ENCODE measurements at regions not wholly inside any gene's neighbourhood (a gene's known extent, or its start where the extent isn't known, plus 50 kb on each side); places are given as distances from the start of the nearest gene placed in this dataset.

DNA sequence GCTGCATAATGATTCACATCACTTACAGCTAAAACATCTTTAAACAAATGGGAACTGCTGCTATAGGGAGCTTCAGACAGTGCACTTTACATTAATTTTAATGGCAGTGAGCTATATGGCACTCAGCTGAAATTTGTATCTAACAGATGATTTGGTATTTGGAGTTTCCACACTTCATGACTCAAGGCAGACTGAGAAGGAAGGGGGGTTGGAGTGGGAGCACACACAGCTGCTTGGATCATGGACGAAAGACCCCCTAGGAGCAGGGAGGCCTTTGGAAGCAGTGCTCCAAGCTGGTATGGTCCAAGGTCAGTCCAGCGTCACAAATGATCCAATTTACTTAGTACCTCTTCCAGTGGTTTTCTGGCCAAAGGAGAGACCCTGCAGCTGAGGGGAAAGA is 389.7 kb downstream of the FUT8 start:
- TF ChIP-seq, protein P1, sequence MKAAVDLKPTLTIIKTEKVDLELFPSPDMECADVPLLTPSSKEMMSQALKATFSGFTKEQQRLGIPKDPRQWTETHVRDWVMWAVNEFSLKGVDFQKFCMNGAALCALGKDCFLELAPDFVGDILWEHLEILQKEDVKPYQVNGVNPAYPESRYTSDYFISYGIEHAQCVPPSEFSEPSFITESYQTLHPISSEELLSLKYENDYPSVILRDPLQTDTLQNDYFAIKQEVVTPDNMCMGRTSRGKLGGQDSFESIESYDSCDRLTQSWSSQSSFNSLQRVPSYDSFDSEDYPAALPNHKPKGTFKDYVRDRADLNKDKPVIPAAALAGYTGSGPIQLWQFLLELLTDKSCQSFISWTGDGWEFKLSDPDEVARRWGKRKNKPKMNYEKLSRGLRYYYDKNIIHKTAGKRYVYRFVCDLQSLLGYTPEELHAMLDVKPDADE (IDR thresholded peaks at IDR 0.05) = no peak
- TF ChIP-seq NANOG (IDR thresholded peaks at IDR 0.05; ENCODE audit: borderline replicate concordance) = no peak
- no peak for TF ChIP-seq CTCF (conservative IDR thresholded peaks at IDR 0.05; ENCODE audit: low read depth in 2 of 2)
- no peak for TF ChIP-seq ZNF331 (CRISPR knock-in tag; IDR thresholded peaks at IDR 0.05; ENCODE audit: low read depth)
- no peak for TF ChIP-seq ZNF114 (CRISPR knock-in tag; IDR thresholded peaks at IDR 0.05)
- TF ChIP-seq, protein P2, sequence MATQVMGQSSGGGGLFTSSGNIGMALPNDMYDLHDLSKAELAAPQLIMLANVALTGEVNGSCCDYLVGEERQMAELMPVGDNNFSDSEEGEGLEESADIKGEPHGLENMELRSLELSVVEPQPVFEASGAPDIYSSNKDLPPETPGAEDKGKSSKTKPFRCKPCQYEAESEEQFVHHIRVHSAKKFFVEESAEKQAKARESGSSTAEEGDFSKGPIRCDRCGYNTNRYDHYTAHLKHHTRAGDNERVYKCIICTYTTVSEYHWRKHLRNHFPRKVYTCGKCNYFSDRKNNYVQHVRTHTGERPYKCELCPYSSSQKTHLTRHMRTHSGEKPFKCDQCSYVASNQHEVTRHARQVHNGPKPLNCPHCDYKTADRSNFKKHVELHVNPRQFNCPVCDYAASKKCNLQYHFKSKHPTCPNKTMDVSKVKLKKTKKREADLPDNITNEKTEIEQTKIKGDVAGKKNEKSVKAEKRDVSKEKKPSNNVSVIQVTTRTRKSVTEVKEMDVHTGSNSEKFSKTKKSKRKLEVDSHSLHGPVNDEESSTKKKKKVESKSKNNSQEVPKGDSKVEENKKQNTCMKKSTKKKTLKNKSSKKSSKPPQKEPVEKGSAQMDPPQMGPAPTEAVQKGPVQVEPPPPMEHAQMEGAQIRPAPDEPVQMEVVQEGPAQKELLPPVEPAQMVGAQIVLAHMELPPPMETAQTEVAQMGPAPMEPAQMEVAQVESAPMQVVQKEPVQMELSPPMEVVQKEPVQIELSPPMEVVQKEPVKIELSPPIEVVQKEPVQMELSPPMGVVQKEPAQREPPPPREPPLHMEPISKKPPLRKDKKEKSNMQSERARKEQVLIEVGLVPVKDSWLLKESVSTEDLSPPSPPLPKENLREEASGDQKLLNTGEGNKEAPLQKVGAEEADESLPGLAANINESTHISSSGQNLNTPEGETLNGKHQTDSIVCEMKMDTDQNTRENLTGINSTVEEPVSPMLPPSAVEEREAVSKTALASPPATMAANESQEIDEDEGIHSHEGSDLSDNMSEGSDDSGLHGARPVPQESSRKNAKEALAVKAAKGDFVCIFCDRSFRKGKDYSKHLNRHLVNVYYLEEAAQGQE (IDR thresholded peaks at IDR 0.05; ENCODE audit: unreplicated experiment) = no peak
- peaks cover 2% of the 10 kb centered on the region for H3K27me3 Mint-ChIP-seq (ENCODE audit: insufficient read depth, low read depth, poor library complexity)
- H3K9me2 ChIP-seq (ENCODE audit: insufficient read depth) = no peaks in the 10 kb centered on the region
- ATAC-seq (no peak), DNase-seq (ENCODE audit: low spot score) (no peak)
- no peaks in the 10 kb centered on the region for H3K79me2 ChIP-seq (replicated peaks; ENCODE audit: insufficient read depth)
- H3K9me3 Mint-ChIP-seq = no peaks in the 10 kb centered on the region
- no peaks in the 10 kb centered on the region for H3K4me1 ChIP-seq (ENCODE audit: insufficient read depth)
- H3K36me3 Mint-ChIP-seq (ENCODE audit: low read depth) = no peaks in the 10 kb centered on the region
- H3K4me3 Mint-ChIP-seq = no peak overlapping the region
- no peaks in the 10 kb centered on the region for H3F3A ChIP-seq (replicated peaks; ENCODE audit: low read depth)
- no peak overlapping the region for H3K4me2 ChIP-seq
- H3K36me3 ChIP-seq (ENCODE audit: insufficient read depth) = no peaks in the 10 kb centered on the region; the same call in 1 of the 2 replicates
- no peaks in the 10 kb centered on the region for H3K27me3 ChIP-seq (ENCODE audit: insufficient read depth)
- no peak overlapping the region for H3K27ac Mint-ChIP-seq
- H4K20me1 ChIP-seq (replicated peaks; ENCODE audit: insufficient read depth) = no peaks in the 10 kb centered on the region
- no peak overlapping the region for H3K27ac ChIP-seq (ENCODE audit: low read depth)
- no peaks in the 10 kb centered on the region; the same call in 2 of the 3 replicates for H3K4me1 Mint-ChIP-seq
- H3K4me3 ChIP-seq = no peak overlapping the region
- no peak overlapping the region for H2AFZ ChIP-seq

GRCh38 chr14:65803885-65804284 is 391.4 kb downstream of the FUT8 start:
- Histone ChIP-seq H3K4me3 (no peak overlapping the region), H3K27ac (ENCODE audit: low read depth) (no peak overlapping the region), H2AFZ (no peak overlapping the region), H4K20me1 (replicated peaks; ENCODE audit: insufficient read depth) (no peaks in the 10 kb centered on the region), H3K9me2 (ENCODE audit: insufficient read depth) (no peaks in the 10 kb centered on the region), H3K36me3 (ENCODE audit: insufficient read depth) (peaks cover 3% of the 10 kb centered on the region; the same call in 1 of the 2 replicates), H3K4me2 (no peak overlapping the region), H3K27me3 (ENCODE audit: insufficient read depth) (no peaks in the 10 kb centered on the region), H3F3A (replicated peaks; ENCODE audit: low read depth) (no peaks in the 10 kb centered on the region), H3K4me1 (ENCODE audit: insufficient read depth) (no peaks in the 10 kb centered on the region), H3K79me2 (replicated peaks; ENCODE audit: insufficient read depth) (no peaks in the 10 kb centered on the region)
- ATAC-seq = no peak
- DNase-seq (ENCODE audit: low spot score) = no peak
- H3K4me3 Mint-ChIP-seq = no peak overlapping the region
- H3K4me1 Mint-ChIP-seq = no peaks in the 10 kb centered on the region; the same call in 2 of the 3 replicates
- H3K27me3 Mint-ChIP-seq (ENCODE audit: insufficient read depth, low read depth, poor library complexity) = peaks cover 2% of the 10 kb centered on the region
- no peaks in the 10 kb centered on the region for H3K9me3 Mint-ChIP-seq
- H3K36me3 Mint-ChIP-seq (ENCODE audit: low read depth) = no peaks in the 10 kb centered on the region
- H3K27ac Mint-ChIP-seq = no peak overlapping the region
- TF ChIP-seq EZH2phosphoT487 (IDR thresholded peaks at IDR 0.05; ENCODE audit: unreplicated experiment) = no peak
- no peak for TF ChIP-seq CTCF (conservative IDR thresholded peaks at IDR 0.05; ENCODE audit: low read depth in 2 of 2)
- TF ChIP-seq POLR2AphosphoS5 (IDR thresholded peaks at IDR 0.05; ENCODE audit: low read depth) = no peak
